Fibroblast of lung (primary cell): ENCODE measurements at regions not wholly inside any gene's neighbourhood (a gene's known extent, or its start where the extent isn't known, plus 50 kb on each side); places are given as distances from the start of the nearest gene placed in this dataset.

Experiments used
- EZH2 ChIP-seq: IDR thresholded peaks from 2 replicates; pipeline ENCODE4 v1.5.1; 2012; ENCODE audit warnings: low read length, control low read depth, mild to moderate bottlenecking; ENCODE audit errors: missing control alignments
- TF ChIP-seq, protein P1 (sequence below), 2 donors: IDR thresholded peaks in 1 of 2; conservative IDR thresholded peaks in 1 of 2; 1 replicate in 1 of 2; 2 replicates in 1 of 2; pipeline ENCODE4 v1.5.1; 2011 to 2012; ENCODE audit warnings: low read length in 2 of 2, control low read depth in 1 of 2, inconsistent platforms in 1 of 2, low read depth in 1 of 2, mild to moderate bottlenecking in 1 of 2

GRCh38 chr6:132025468-132025867, 74.3 kb upstream of the CCN2 start:
- TF ChIP-seq, protein P1, sequence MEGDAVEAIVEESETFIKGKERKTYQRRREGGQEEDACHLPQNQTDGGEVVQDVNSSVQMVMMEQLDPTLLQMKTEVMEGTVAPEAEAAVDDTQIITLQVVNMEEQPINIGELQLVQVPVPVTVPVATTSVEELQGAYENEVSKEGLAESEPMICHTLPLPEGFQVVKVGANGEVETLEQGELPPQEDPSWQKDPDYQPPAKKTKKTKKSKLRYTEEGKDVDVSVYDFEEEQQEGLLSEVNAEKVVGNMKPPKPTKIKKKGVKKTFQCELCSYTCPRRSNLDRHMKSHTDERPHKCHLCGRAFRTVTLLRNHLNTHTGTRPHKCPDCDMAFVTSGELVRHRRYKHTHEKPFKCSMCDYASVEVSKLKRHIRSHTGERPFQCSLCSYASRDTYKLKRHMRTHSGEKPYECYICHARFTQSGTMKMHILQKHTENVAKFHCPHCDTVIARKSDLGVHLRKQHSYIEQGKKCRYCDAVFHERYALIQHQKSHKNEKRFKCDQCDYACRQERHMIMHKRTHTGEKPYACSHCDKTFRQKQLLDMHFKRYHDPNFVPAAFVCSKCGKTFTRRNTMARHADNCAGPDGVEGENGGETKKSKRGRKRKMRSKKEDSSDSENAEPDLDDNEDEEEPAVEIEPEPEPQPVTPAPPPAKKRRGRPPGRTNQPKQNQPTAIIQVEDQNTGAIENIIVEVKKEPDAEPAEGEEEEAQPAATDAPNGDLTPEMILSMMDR (conservative IDR thresholded peaks at IDR 0.05 in 1 of 2, IDR thresholded peaks at IDR 0.05 in 1 of 2; ENCODE audit: low read depth in 1 of 2, low read length in 2 of 2), result no peak
- TF ChIP-seq EZH2, result no peak
